ENCODE measurements at regions not wholly inside any gene's neighbourhood (a gene's known extent, or its start where the extent isn't known, plus 50 kb on each side); places are given as distances from the start of the nearest gene placed in this dataset.

- Histone ChIP-seq H3K9me1 (ENCODE audit: control insufficient read depth, insufficient read depth, low read length) (no peaks in the 10 kb centered on the region), H3K27me3 (ENCODE audit: control insufficient read depth in 2 of 2, insufficient read depth in 2 of 2, low read length in 2 of 2) (no peaks in the 10 kb centered on the region), H3K4me3 (no peak overlapping the region), H3K4me1 (replicated peaks in 1 of 2; ENCODE audit: control insufficient read depth in 2 of 2, insufficient read depth in 2 of 2, low read length in 2 of 2) (no peaks in the 10 kb centered on the region), H3K36me3 (ENCODE audit: control insufficient read depth, insufficient read depth, low read length) (no peaks in the 10 kb centered on the region), H2AFZ (ENCODE audit: low read depth, low read length) (no peak overlapping the region), H3K4me2 (ENCODE audit: insufficient read depth, low read length) (no peak overlapping the region), H3K27ac (ENCODE audit: extremely low read depth, low read depth, low read length) (no peak overlapping the region), H3K9me3 (replicated peaks; ENCODE audit: control insufficient read depth, insufficient read depth, low read depth, low read length) (no peaks in the 10 kb centered on the region), H4K20me1 (replicated peaks; ENCODE audit: control insufficient read depth, insufficient read depth, low read length) (no peaks in the 10 kb centered on the region), H3K79me2 (ENCODE audit: control insufficient read depth, insufficient read depth, low read length) (no peaks in the 10 kb centered on the region), H3K9ac (ENCODE audit: insufficient read depth in 1 of 2, low read depth in 2 of 2, low read length in 2 of 2) (no peak overlapping the region)
- BruUV-seq (replicated peaks) = no TSS peak
- POLR2A ChIA-PET = no interaction called here
- CTCF ChIA-PET (ENCODE audit: low intra/inter-chr PET ratio) = no interaction called here
- DNase-seq (ENCODE audit: extremely low read depth in 1 of 4, low spot score in 3 of 4) (no peak), FAIRE-seq (no peak), ATAC-seq (no peak)
- intact Hi-C loops (cut with micrococcal nuclease) = no loop called here
- in situ Hi-C loops (cut with MboI) = no loop called here
- 3% methylated on average over 3 of the region's 3 CpGs for WGBS (ENCODE audit: insufficient coverage, low coverage, missing lambda C conversion rate)
- TF ChIP-seq TRIM28 (IDR thresholded peaks at IDR 0.05) (no peak), CBX2 (IDR thresholded peaks at IDR 0.05; ENCODE audit: insufficient read depth, low read length, poor library complexity, severe bottlenecking) (no peak), CEBPZ (IDR thresholded peaks at IDR 0.05; ENCODE audit: borderline replicate concordance, low read depth, low read length) (no peak), ZNF740 (CRISPR knock-in tag; IDR thresholded peaks at IDR 0.05) (no peak), ZNF740 (tag; IDR thresholded peaks at IDR 0.05) (no peak), IRF9 (tag; IDR thresholded peaks at IDR 0.05) (no peak), POLR2A (conservative IDR thresholded peaks at IDR 0.05) (no peak), BRD4 (IDR thresholded peaks at IDR 0.05) (no peak), POLR3A (IDR thresholded peaks at IDR 0.05; ENCODE audit: borderline replicate concordance, extremely low read depth, insufficient read depth, insufficient read length) (no peak), IFI16 (CRISPR knock-in tag; IDR thresholded peaks at IDR 0.05) (no peak), NFIX (CRISPR knock-in tag; IDR thresholded peaks at IDR 0.05; ENCODE audit: low read depth) (no peak), JUNB (CRISPR knock-in tag; conservative IDR thresholded peaks at IDR 0.05) (no peak), MTF1 (CRISPR knock-in tag; IDR thresholded peaks at IDR 0.05; ENCODE audit: borderline replicate concordance) (no peak), HSF4 (CRISPR knock-in tag; IDR thresholded peaks at IDR 0.05; ENCODE audit: borderline replicate concordance) (no peak), DMBX1 (CRISPR knock-in tag; IDR thresholded peaks at IDR 0.05; ENCODE audit: borderline replicate concordance) (no peak)
Observed at GRCh38 chr15:94001255-94001801, 230.0 kb upstream of the MCTP2 start.

Measured in K562 (cell line).